Calu3 (cell line): ENCODE measurements at regions not wholly inside any gene's neighbourhood (a gene's known extent, or its start where the extent isn't known, plus 50 kb on each side); places are given as distances from the start of the nearest gene placed in this dataset.

Experiments
- BruUV-seq: library from RNA; stranded (reverse); fragments of 400-500 nt; replicated peaks from 2 replicates; lab custom pipeline; 2021; lab: Mats Ljungman, UMichigan
- CTCF ChIA-PET: fragments of 300-600 bp; sonication (Branson Sonifier 250); formaldehyde crosslinking; loops from one replicate; lab custom pipeline; 2022; ENCODE audit warnings: antibody characterized with exemption; lab: Charles Lee
- DNase-seq: peaks from one replicate; pipeline ENCODE4 v3.0.0; 2022
- H3K27ac Mint-ChIP-seq: one replicate; pipeline ENCODE4 v1.8.0; 2022; ENCODE audit warnings: mixed read lengths; ENCODE audit not compliant: unreplicated experiment
- H3K27me3 Mint-ChIP-seq: one replicate; pipeline ENCODE4 v1.8.0; 2022; ENCODE audit warnings: mixed read lengths; ENCODE audit not compliant: unreplicated experiment
- H3K36me3 Mint-ChIP-seq: one replicate; pipeline ENCODE4 v1.8.0; 2022; ENCODE audit warnings: mild to moderate bottlenecking, moderate library complexity, mixed read lengths; ENCODE audit not compliant: insufficient read depth, unreplicated experiment
- H3K4me1 Mint-ChIP-seq: one replicate; pipeline ENCODE4 v1.8.0; 2022; ENCODE audit warnings: mild to moderate bottlenecking, low read depth, mixed read lengths; ENCODE audit not compliant: unreplicated experiment
- H3K4me3 Mint-ChIP-seq: one replicate; pipeline ENCODE4 v1.8.0; 2022; ENCODE audit warnings: mild to moderate bottlenecking, low read depth, moderate library complexity, mixed read lengths; ENCODE audit not compliant: unreplicated experiment
- H3K9me3 Mint-ChIP-seq: one replicate; pipeline ENCODE4 v1.8.0; 2022; ENCODE audit warnings: low read depth, mixed read lengths; ENCODE audit not compliant: unreplicated experiment
- CTCF ChIP-seq: fragments of 200-600 bp; IDR thresholded peaks from one replicate; pipeline ENCODE4 v1.8.0; 2022; ENCODE audit warnings: antibody characterized with exemption; ENCODE audit not compliant: unreplicated experiment
- intact Hi-C: fragments of 100-400 bp; cut with micrococcal nuclease; formaldehyde crosslinking; loops from one replicate; pipeline ENCODE4 v1.10.0; 2022; ENCODE audit not compliant: unreplicated experiment

GRCh38 chr5:3333836-3334235, 261.8 kb upstream of the IRX1 start:
- TF ChIP-seq CTCF: no peak
- no peak for DNase-seq
- Mint-ChIP-seq H3K36me3 (no peaks in the 10 kb centered on the region), H3K4me3 (no peak overlapping the region), H3K4me1 (no peaks in the 10 kb centered on the region), H3K27ac (no peak overlapping the region), H3K9me3 (peaks cover 19% of the 10 kb centered on the region), H3K27me3 (no peaks in the 10 kb centered on the region)
- intact Hi-C loops: no loop called here
- CTCF ChIA-PET: no interaction called here
- no TSS peak for BruUV-seq

GRCh38 chr5:3333105-3333504, 262.5 kb upstream of the IRX1 start:
- Mint-ChIP-seq H3K9me3 (peaks cover 19% of the 10 kb centered on the region), H3K36me3 (no peaks in the 10 kb centered on the region), H3K27me3 (no peaks in the 10 kb centered on the region), H3K27ac (no peak overlapping the region), H3K4me1 (no peaks in the 10 kb centered on the region), H3K4me3 (no peak overlapping the region)
- no peak for DNase-seq
- intact Hi-C loops: no loop called here
- CTCF ChIA-PET: no interaction called here
- BruUV-seq: no TSS peak
- TF ChIP-seq CTCF: no peak

GRCh38 chr5:3331819-3332218, 263.8 kb upstream of the IRX1 start:
- Mint-ChIP-seq H3K27me3 (no peaks in the 10 kb centered on the region), H3K4me1 (no peaks in the 10 kb centered on the region), H3K27ac (no peak overlapping the region), H3K9me3 (peaks cover 19% of the 10 kb centered on the region), H3K4me3 (no peak overlapping the region), H3K36me3 (no peaks in the 10 kb centered on the region)
- intact Hi-C loops: no loop called here
- no peak for TF ChIP-seq CTCF
- DNase-seq: no peak
- no TSS peak for BruUV-seq
- CTCF ChIA-PET: no interaction called here

- TF ChIP-seq CTCF: no peak
- no peak for DNase-seq
- no peaks in the 10 kb centered on the region for H3K36me3 Mint-ChIP-seq
- H3K27ac Mint-ChIP-seq: no peak overlapping the region
- intact Hi-C loops: no loop called here
- no peaks in the 10 kb centered on the region for H3K27me3 Mint-ChIP-seq
- no TSS peak for BruUV-seq
- CTCF ChIA-PET: no interaction called here
- H3K4me1 Mint-ChIP-seq: no peaks in the 10 kb centered on the region
- peaks cover 14% of the 10 kb centered on the region for H3K9me3 Mint-ChIP-seq
- no peak overlapping the region for H3K4me3 Mint-ChIP-seq
Observed at GRCh38 chr5:3330442-3330841, 265.2 kb upstream of the IRX1 start.
